PFSK-1 (cell line): ENCODE measurements at regions not wholly inside any gene's neighbourhood (a gene's known extent, or its start where the extent isn't known, plus 50 kb on each side); places are given as distances from the start of the nearest gene placed in this dataset.

Experiments used
- POLR2AphosphoS5 ChIP-seq: IDR thresholded peaks from 2 replicates; pipeline ENCODE4 v1.6.1; 2012; ENCODE audit warnings: low read depth, mild to moderate bottlenecking, control low read depth, low read length, moderate library complexity
- SIN3A ChIP-seq: IDR thresholded peaks from 2 replicates; pipeline ENCODE4 v1.6.1; 2012; ENCODE audit warnings: mild to moderate bottlenecking, low read length, moderate library complexity, borderline replicate concordance; ENCODE audit not compliant: insufficient read depth
- TAF1 ChIP-seq: IDR thresholded peaks from 2 replicates; pipeline ENCODE4 v1.6.1; 2012; ENCODE audit warnings: low read length, control low read depth, borderline replicate concordance; ENCODE audit not compliant: insufficient read depth
- TF ChIP-seq, protein P1 (sequence below), 2 experiments: IDR thresholded peaks; 2 replicates each; pipeline versions ENCODE4 v1.6.1 to v1.8.0; 2011 to 2012; ENCODE audit warnings: low read depth in 2 of 2, low read length in 2 of 2, control low read depth in 1 of 2, inconsistent platforms in 1 of 2, mild to moderate bottlenecking in 1 of 2, moderate library complexity in 1 of 2; ENCODE audit not compliant: insufficient read depth in 1 of 2

DNA sequence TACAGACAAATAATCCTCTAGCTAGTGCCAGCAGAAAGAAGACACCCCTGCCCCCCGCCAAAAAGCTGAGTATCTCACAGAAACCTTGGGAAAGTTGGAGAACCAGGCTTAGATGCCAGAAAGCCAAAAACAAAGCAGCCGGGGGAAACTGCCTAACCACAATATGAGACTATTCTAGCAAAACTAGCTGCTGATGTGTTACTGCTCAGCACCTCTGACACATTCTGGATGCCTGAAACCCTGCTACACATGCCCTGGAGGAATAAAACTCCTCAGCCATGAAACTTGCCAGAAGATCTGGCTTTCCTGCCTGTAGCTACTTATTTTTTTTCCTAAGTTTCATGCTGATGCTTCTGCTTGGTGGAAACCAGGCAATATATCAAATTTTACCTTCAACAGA is 122.7 kb upstream of the GCFC2 start:
- TF ChIP-seq TAF1: no peak
- no peak for TF ChIP-seq POLR2AphosphoS5
- TF ChIP-seq, protein P1, sequence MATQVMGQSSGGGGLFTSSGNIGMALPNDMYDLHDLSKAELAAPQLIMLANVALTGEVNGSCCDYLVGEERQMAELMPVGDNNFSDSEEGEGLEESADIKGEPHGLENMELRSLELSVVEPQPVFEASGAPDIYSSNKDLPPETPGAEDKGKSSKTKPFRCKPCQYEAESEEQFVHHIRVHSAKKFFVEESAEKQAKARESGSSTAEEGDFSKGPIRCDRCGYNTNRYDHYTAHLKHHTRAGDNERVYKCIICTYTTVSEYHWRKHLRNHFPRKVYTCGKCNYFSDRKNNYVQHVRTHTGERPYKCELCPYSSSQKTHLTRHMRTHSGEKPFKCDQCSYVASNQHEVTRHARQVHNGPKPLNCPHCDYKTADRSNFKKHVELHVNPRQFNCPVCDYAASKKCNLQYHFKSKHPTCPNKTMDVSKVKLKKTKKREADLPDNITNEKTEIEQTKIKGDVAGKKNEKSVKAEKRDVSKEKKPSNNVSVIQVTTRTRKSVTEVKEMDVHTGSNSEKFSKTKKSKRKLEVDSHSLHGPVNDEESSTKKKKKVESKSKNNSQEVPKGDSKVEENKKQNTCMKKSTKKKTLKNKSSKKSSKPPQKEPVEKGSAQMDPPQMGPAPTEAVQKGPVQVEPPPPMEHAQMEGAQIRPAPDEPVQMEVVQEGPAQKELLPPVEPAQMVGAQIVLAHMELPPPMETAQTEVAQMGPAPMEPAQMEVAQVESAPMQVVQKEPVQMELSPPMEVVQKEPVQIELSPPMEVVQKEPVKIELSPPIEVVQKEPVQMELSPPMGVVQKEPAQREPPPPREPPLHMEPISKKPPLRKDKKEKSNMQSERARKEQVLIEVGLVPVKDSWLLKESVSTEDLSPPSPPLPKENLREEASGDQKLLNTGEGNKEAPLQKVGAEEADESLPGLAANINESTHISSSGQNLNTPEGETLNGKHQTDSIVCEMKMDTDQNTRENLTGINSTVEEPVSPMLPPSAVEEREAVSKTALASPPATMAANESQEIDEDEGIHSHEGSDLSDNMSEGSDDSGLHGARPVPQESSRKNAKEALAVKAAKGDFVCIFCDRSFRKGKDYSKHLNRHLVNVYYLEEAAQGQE (IDR thresholded peaks at IDR 0.05; ENCODE audit: insufficient read depth in 1 of 2, low read depth in 2 of 2, low read length in 2 of 2): no peak
- no peak for TF ChIP-seq SIN3A
